SK-N-SH (cell line): ENCODE measurements at regions not wholly inside any gene's neighbourhood (a gene's known extent, or its start where the extent isn't known, plus 50 kb on each side); places are given as distances from the start of the nearest gene placed in this dataset.

Source experiments
- CTCF ChIA-PET: fragments of 300-600, 350-600 bp; formaldehyde crosslinking; extraction: SDS; loops from one replicate; lab custom pipeline; 2021; lab: Yijun Ruan, JAX
- POLR2A ChIA-PET: fragments of 350-600 bp; sonication (Branson Sonifier 250); formaldehyde crosslinking; extraction: SDS; loops from one replicate; lab custom pipeline; 2020; ENCODE audit warnings: antibody characterized with exemption, inconsistent platforms; lab: Yijun Ruan, JAX
- DNase-seq: peaks from one replicate; pipeline ENCODE4 v3.0.0; 2012
- H2AFZ ChIP-seq: fragments of 200-600 bp; sonication (generic); 2 replicates; pipeline ENCODE4 v1.8.1; 2016; ENCODE audit warnings: antibody characterized with exemption, mild to moderate bottlenecking, low read depth
- H3F3A ChIP-seq: fragments of 200-600 bp; sonication (generic); replicated peaks from 2 replicates; pipeline ENCODE3; 2016; ENCODE audit warnings: antibody characterized with exemption, mild to moderate bottlenecking; ENCODE audit not compliant: insufficient read depth
- H3K27ac ChIP-seq, 2 experiments: fragments of 200-500 bp in 1 of 2; fragments of 200-600 bp in 1 of 2; sonication (Bioruptor generic) in 1 of 2; sonication (generic), shearing (Covaris generic) in 1 of 2; 2 replicates each; pipeline versions ENCODE4 v1.5.1 to v1.6.1; 2014 to 2016; ENCODE audit warnings: low read depth in 2 of 2, inconsistent platforms in 1 of 2, low read length in 1 of 2, mild to moderate bottlenecking in 1 of 2, mixed read lengths in 1 of 2
- H3K27me3 ChIP-seq: fragments of 200-600 bp; sonication (generic), shearing (Covaris generic); 2 replicates; pipeline ENCODE4 v1.6.1; 2016; ENCODE audit warnings: mixed run types; ENCODE audit not compliant: insufficient read depth
- H3K36me3 ChIP-seq, 2 experiments: fragments of 200-500 bp in 1 of 2; fragments of 200-600 bp in 1 of 2; sonication (Bioruptor generic) in 1 of 2; sonication (generic) in 1 of 2; replicated peaks in 1 of 2; 2 replicates each; pipeline versions ENCODE3 to v1.5.1; 2014 to 2016; ENCODE audit warnings: low read length in 1 of 2, mild to moderate bottlenecking in 1 of 2; ENCODE audit not compliant: insufficient read depth in 2 of 2, control insufficient read depth in 1 of 2
- H3K4me1 ChIP-seq, 2 experiments: fragments of 200-500 bp in 1 of 2; fragments of 200-600 bp in 1 of 2; sonication (Bioruptor generic) in 1 of 2; sonication (generic), shearing (Covaris generic) in 1 of 2; 2 replicates each; pipeline versions ENCODE4 v1.5.1 to v1.6.1; 2014 to 2016; ENCODE audit warnings: low read depth in 1 of 2, low read length in 1 of 2, mixed run types in 1 of 2; ENCODE audit not compliant: insufficient read depth in 2 of 2, control insufficient read depth in 1 of 2
- H3K4me2 ChIP-seq: fragments of 200-600 bp; sonication (generic), shearing (Covaris generic); 2 replicates; pipeline ENCODE4 v1.6.1; 2017; ENCODE audit warnings: mixed run types
- H3K4me3 ChIP-seq, 2 experiments: fragments of 200-500 bp in 1 of 2; fragments of 200-600 bp in 1 of 2; sonication (Bioruptor generic) in 1 of 2; sonication (generic), shearing (Covaris generic) in 1 of 2; 2 replicates each; pipeline versions ENCODE4 v1.5.1 to v1.8.1; 2014 to 2016; ENCODE audit warnings: low read depth in 2 of 2, inconsistent platforms in 1 of 2, low read length in 1 of 2, mild to moderate bottlenecking in 1 of 2, mixed read lengths in 1 of 2, moderate library complexity in 1 of 2
- H3K79me2 ChIP-seq: fragments of 200-600 bp; sonication (generic); 2 replicates; pipeline ENCODE4 v1.8.1; 2017; ENCODE audit warnings: mild to moderate bottlenecking; ENCODE audit not compliant: insufficient read depth
- H3K9ac ChIP-seq: fragments of 200-600 bp; sonication (generic); 2 replicates; pipeline ENCODE4 v1.6.1; 2017; ENCODE audit warnings: mixed run types
- H3K9me2 ChIP-seq: fragments of 200-600 bp; sonication (generic); 2 replicates; pipeline ENCODE4 v1.6.1; 2017; ENCODE audit warnings: mixed run types
- H3K9me3 ChIP-seq: fragments of 200-600 bp; sonication (generic); 2 replicates; pipeline ENCODE4 v1.6.1; 2017; ENCODE audit warnings: mixed run types, mild to moderate bottlenecking, moderate library complexity
- H4K20me1 ChIP-seq: fragments of 200-600 bp; sonication (generic); 2 replicates; pipeline ENCODE4 v1.6.1; 2017; ENCODE audit warnings: mild to moderate bottlenecking, mixed run types; ENCODE audit not compliant: insufficient read depth
- ELF1 ChIP-seq: IDR thresholded peaks from 2 replicates; pipeline ENCODE4 v1.4.0; 2012
- EZH2phosphoT487 ChIP-seq: fragments of 200-600 bp; sonication (generic); IDR thresholded peaks from 2 replicates; pipeline ENCODE4 v1.6.1; 2017; ENCODE audit warnings: low read depth, mixed run types, mild to moderate bottlenecking, antibody characterized with exemption, moderate library complexity, borderline replicate concordance
- GATA2 ChIP-seq: sonication (generic); formaldehyde crosslinking; IDR thresholded peaks from 2 replicates; pipeline ENCODE4 v1.5.0; 2020; ENCODE audit warnings: mild to moderate bottlenecking, missing genetic modification reagents
- MAX ChIP-seq: IDR thresholded peaks from 2 replicates; pipeline ENCODE4 v1.4.0; 2012; ENCODE audit warnings: low read depth
- MEF2A ChIP-seq: IDR thresholded peaks from 2 replicates; pipeline ENCODE4 v1.4.0; 2012; ENCODE audit warnings: low read depth, borderline replicate concordance
- MXI1 ChIP-seq: IDR thresholded peaks from 2 replicates; pipeline ENCODE4 v1.6.1; 2012; ENCODE audit warnings: mild to moderate bottlenecking, low read depth, low read length, improper control_type of control experiment
- NRF1 ChIP-seq: IDR thresholded peaks from 2 replicates; pipeline ENCODE4 v1.6.1; 2012; ENCODE audit warnings: low read depth, mild to moderate bottlenecking, low read length
- POLR2AphosphoS5 ChIP-seq: IDR thresholded peaks from 2 replicates; pipeline ENCODE4 v1.6.1; 2012; ENCODE audit warnings: low read depth, low read length
- RCOR1 ChIP-seq: fragments of 150-350 bp; IDR thresholded peaks from 2 replicates; pipeline ENCODE4 v1.6.1; 2017; ENCODE audit warnings: antibody characterized with exemption, low read length
- RFX5 ChIP-seq: IDR thresholded peaks from 2 replicates; pipeline ENCODE4 v1.6.1; 2012; ENCODE audit warnings: mild to moderate bottlenecking, improper control_type of control experiment, low read length
- RXRA ChIP-seq: IDR thresholded peaks from 2 replicates; pipeline ENCODE4 v1.4.0; 2012; ENCODE audit warnings: low read depth, mild to moderate bottlenecking, borderline replicate concordance
- SMC3 ChIP-seq: IDR thresholded peaks from 2 replicates; pipeline ENCODE4 v1.6.1; 2012; ENCODE audit warnings: low read depth, low read length, improper control_type of control experiment
- TEAD4 ChIP-seq: IDR thresholded peaks from 2 replicates; pipeline ENCODE4 v1.4.0; 2012; ENCODE audit warnings: mild to moderate bottlenecking, borderline replicate concordance; ENCODE audit not compliant: insufficient read depth
- ZBTB33 ChIP-seq: IDR thresholded peaks from 2 replicates; pipeline ENCODE4 v1.4.0; 2012; ENCODE audit warnings: low read depth, borderline replicate concordance
- WGBS: methylation state at CpG from one replicate; pipeline ENCODE4 v1.1.6; 2017; ENCODE audit warnings: low lambda C conversion rate; 5-methylcytosine and 5-hydroxymethylcytosine counted together
- TF ChIP-seq, protein P1 (sequence below): fragments of 150-350 bp; IDR thresholded peaks from 2 replicates; pipeline ENCODE4 v1.6.1; 2017; ENCODE audit warnings: antibody characterized with exemption, low read length, low read depth, borderline replicate concordance
- TF ChIP-seq, protein P2 (sequence below): fragments of 200-600 bp; sonication (generic); IDR thresholded peaks from 2 replicates; pipeline ENCODE4 v1.6.1; 2017; ENCODE audit warnings: antibody characterized with exemption, mild to moderate bottlenecking, moderate library complexity
- TF ChIP-seq, protein P3 (sequence below): IDR thresholded peaks from 2 replicates; pipeline ENCODE4 v1.4.0; 2012; ENCODE audit warnings: low read depth, borderline replicate concordance

DNA sequence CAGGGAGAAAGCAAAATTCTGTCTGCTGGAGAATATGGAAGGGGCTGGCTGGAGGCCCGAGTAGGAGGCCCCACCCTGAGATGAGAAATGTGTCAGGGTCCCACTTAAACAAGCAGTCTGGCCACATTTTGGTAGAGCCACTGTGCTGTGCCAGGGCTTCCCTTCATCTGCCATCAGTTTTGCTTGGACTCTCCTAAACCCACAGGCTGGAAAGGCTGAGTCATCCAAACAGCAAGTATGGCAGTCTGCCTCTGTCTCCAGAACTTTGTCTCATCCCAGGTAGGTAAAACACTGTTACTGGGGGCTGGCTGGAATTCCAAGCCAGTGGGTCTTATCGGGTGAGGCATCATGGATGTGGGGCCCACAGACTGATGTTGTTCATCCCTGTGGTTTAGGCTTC lies 1390.6 kb downstream of the UQCRFS1 start:
- Histone ChIP-seq H3K9me3 (no peaks in the 10 kb centered on the region), H3K27ac (no peak overlapping the region), H4K20me1 (no peaks in the 10 kb centered on the region), H3K4me1 (no peaks in the 10 kb centered on the region), H3K4me3 (no peak overlapping the region), H3K9ac (no peak overlapping the region), H3F3A (no peaks in the 10 kb centered on the region), H3K27me3 (no peaks in the 10 kb centered on the region), H3K4me2 (no peak overlapping the region), H3K9me2 (no peaks in the 10 kb centered on the region), H3K36me3 (no peaks in the 10 kb centered on the region), H2AFZ (no peak overlapping the region), H3K79me2 (no peaks in the 10 kb centered on the region)
- ChIA-PET CTCF (no interaction called here), POLR2A (no interaction called here)
- no peak for DNase-seq
- 50% methylated on average over 1 of the region's 2 CpGs for WGBS
- TF ChIP-seq RCOR1 (no peak), EZH2phosphoT487 (no peak)

- no peak for DNase-seq
- no peak overlapping the region for H3K4me2 ChIP-seq
- no peaks in the 10 kb centered on the region for H3K79me2 ChIP-seq
- H2AFZ ChIP-seq, result no peak overlapping the region
- no peaks in the 10 kb centered on the region for H4K20me1 ChIP-seq
- H3K9ac ChIP-seq, result no peak overlapping the region
- H3F3A ChIP-seq, result no peaks in the 10 kb centered on the region
- no peaks in the 10 kb centered on the region for H3K9me2 ChIP-seq
- H3K27ac ChIP-seq, result no peak overlapping the region
- no peaks in the 10 kb centered on the region for H3K27me3 ChIP-seq
- no peak overlapping the region for H3K4me3 ChIP-seq
- CTCF ChIA-PET, result no interaction called here
- TF ChIP-seq ELF1, result no peak
- TF ChIP-seq MXI1, result no peak
- no peak for TF ChIP-seq ZBTB33
- no peak for TF ChIP-seq RFX5
- no peak for TF ChIP-seq SMC3
- no peak for TF ChIP-seq TEAD4
- TF ChIP-seq, all 33 proteins: peak for 0
- Histone ChIP-seq H3K9me3 (no peaks in the 10 kb centered on the region), H3K36me3 (no peaks in the 10 kb centered on the region), H3K4me1 (no peaks in the 10 kb centered on the region)
- POLR2A ChIA-PET, result no interaction called here
Measured at GRCh38 chr19:27821418-27822018, 1391.4 kb downstream of the UQCRFS1 start.

- H3K4me3 ChIP-seq, result no peak overlapping the region
- H3K36me3 ChIP-seq, result no peaks in the 10 kb centered on the region
- WGBS, result 0% methylated on average over 1 of the region's 1 CpG
- H3K9me3 ChIP-seq, result no peaks in the 10 kb centered on the region
- H3K9me2 ChIP-seq, result no peaks in the 10 kb centered on the region
- no peaks in the 10 kb centered on the region for H3K27me3 ChIP-seq
- H3F3A ChIP-seq, result no peaks in the 10 kb centered on the region
- no peak for DNase-seq
- H3K4me1 ChIP-seq, result no peaks in the 10 kb centered on the region
- no peak overlapping the region for H3K9ac ChIP-seq
- no peak overlapping the region for H3K4me2 ChIP-seq
- POLR2A ChIA-PET, result no interaction called here
- no peak overlapping the region for H3K27ac ChIP-seq
- no peaks in the 10 kb centered on the region for H4K20me1 ChIP-seq
- H2AFZ ChIP-seq, result no peak overlapping the region
- no peaks in the 10 kb centered on the region for H3K79me2 ChIP-seq
- CTCF ChIA-PET, result no interaction called here
- TF ChIP-seq GATA2 (CRISPR knock-in tag), result no peak
- TF ChIP-seq, protein P1, sequence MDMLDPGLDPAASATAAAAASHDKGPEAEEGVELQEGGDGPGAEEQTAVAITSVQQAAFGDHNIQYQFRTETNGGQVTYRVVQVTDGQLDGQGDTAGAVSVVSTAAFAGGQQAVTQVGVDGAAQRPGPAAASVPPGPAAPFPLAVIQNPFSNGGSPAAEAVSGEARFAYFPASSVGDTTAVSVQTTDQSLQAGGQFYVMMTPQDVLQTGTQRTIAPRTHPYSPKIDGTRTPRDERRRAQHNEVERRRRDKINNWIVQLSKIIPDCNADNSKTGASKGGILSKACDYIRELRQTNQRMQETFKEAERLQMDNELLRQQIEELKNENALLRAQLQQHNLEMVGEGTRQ, result no peak
- no peak for TF ChIP-seq RFX5
- no peak for TF ChIP-seq MEF2A
- TF ChIP-seq RXRA, result no peak
- TF ChIP-seq, protein P2, sequence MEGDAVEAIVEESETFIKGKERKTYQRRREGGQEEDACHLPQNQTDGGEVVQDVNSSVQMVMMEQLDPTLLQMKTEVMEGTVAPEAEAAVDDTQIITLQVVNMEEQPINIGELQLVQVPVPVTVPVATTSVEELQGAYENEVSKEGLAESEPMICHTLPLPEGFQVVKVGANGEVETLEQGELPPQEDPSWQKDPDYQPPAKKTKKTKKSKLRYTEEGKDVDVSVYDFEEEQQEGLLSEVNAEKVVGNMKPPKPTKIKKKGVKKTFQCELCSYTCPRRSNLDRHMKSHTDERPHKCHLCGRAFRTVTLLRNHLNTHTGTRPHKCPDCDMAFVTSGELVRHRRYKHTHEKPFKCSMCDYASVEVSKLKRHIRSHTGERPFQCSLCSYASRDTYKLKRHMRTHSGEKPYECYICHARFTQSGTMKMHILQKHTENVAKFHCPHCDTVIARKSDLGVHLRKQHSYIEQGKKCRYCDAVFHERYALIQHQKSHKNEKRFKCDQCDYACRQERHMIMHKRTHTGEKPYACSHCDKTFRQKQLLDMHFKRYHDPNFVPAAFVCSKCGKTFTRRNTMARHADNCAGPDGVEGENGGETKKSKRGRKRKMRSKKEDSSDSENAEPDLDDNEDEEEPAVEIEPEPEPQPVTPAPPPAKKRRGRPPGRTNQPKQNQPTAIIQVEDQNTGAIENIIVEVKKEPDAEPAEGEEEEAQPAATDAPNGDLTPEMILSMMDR, result no peak
- TF ChIP-seq ELF1, result no peak
- TF ChIP-seq MAX, result no peak
- no peak for TF ChIP-seq POLR2AphosphoS5
- no peak for TF ChIP-seq NRF1
- TF ChIP-seq, protein P3, sequence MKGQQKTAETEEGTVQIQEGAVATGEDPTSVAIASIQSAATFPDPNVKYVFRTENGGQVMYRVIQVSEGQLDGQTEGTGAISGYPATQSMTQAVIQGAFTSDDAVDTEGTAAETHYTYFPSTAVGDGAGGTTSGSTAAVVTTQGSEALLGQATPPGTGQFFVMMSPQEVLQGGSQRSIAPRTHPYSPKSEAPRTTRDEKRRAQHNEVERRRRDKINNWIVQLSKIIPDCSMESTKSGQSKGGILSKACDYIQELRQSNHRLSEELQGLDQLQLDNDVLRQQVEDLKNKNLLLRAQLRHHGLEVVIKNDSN, result no peak
- TF ChIP-seq TEAD4, result no peak
Measured at GRCh38 chr19:27815985-27816384, 1397.0 kb downstream of the UQCRFS1 start.
